ENCODE measurements at regions not wholly inside any gene's neighbourhood (a gene's known extent, or its start where the extent isn't known, plus 50 kb on each side); places are given as distances from the start of the nearest gene placed in this dataset.

DNA sequence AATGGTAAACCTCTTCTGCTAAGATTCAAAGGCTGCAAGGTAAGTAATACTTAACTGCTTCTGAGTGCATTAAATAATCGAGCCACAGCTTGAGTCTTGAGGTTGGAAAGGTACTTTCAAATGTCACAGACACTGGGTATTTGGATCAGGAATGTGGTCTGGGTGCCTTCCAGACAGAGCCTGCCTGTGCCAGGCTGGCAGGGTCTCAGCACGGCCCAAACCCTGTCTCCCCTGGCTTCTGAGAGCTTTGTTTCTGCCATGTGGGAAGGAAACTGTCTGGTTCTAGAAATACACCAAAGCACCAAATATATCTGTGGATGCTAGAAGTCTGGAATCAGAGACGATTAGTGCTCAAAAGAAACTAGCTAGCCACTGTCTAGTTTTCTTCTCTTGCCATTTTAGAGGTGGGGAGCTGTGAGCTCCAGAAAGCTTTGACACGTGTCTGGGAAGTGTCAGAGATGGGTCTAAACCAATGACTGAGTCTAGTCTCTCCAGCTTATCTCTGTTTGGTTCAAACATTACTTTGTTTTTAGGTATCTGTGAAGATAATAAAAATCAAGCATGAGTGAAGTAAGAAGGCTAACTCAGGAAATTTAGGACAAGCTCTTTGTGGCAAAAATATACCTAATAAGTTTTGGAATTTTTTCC is 162.8 kb downstream of the CYP26A1 start:
- no peak for DNase-seq (ENCODE audit: low spot score in 2 of 2)
- Histone ChIP-seq H3K36me3 (replicated peaks) (no peaks in the 10 kb centered on the region), H3K9me3 (peaks cover 2% of the 10 kb centered on the region; the same call in 1 of the 2 replicates), H3K4me3 (no peak overlapping the region), H3K4me1 (peaks cover 14% of the 10 kb centered on the region), H3K27me3 (ENCODE audit: low read depth) (no peaks in the 10 kb centered on the region)
- in situ Hi-C loops (cut with MboI; ENCODE audit: low sequenced_read_pairs): no loop called here

DNA sequence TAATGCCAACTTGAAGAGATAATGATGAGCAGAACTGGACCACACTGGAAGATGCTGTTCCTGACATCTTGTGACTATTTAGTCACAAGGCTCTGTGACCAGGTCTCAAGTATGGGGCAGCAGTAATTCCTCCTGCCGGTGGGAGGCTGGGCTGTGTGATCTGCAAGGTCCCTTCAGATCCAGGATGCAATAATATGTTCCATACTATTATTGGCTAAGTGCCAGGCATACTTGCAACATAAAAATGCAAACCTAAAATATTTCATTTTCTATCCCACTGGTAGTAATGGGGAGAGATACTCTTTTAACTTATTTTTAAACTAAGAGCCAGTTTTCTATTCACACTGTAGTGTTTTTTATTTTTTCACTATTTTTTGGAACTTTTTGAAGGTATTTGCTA is 171.5 kb downstream of the CYP26A1 start:
- no peak for DNase-seq (ENCODE audit: low spot score in 2 of 2)
- in situ Hi-C loops (cut with MboI; ENCODE audit: low sequenced_read_pairs): no loop called here
- H3K4me1 ChIP-seq: 0 out of 2 replicates have a peak, but pooled peaks cover 2% of the 10 kb centered on the region
- no peaks in the 10 kb centered on the region for H3K36me3 ChIP-seq (replicated peaks)
- H3K27me3 ChIP-seq (ENCODE audit: low read depth): peaks cover 5% of the 10 kb centered on the region; the same call in 1 of the 2 replicates
- no peak overlapping the region for H3K4me3 ChIP-seq
- H3K9me3 ChIP-seq: no peaks in the 10 kb centered on the region

DNA sequence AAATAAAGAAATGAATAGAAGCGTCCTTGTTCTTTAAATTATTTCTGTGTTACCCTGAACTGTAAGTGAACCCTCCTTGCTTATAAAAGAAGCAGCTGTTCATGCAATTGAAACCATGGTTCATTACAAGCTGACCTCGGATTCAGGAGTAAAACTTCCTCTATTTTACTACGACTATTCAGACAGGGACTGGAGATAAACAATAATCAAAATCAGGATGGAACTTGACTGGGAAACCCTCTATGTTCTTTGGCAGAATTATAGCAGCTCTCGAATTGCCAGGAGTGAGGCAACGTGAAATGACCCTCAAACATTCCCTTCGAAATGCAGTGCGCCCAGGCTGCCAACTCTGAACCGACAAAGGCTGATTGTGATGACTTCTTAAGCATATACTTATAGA is 172.1 kb downstream of the CYP26A1 start:
- in situ Hi-C loops (cut with MboI; ENCODE audit: low sequenced_read_pairs): no loop called here
- H3K27me3 ChIP-seq (ENCODE audit: low read depth): peaks cover 5% of the 10 kb centered on the region; the same call in 1 of the 2 replicates
- no peaks in the 10 kb centered on the region for H3K9me3 ChIP-seq
- H3K4me1 ChIP-seq: 0 out of 2 replicates have a peak, but pooled peaks cover 2% of the 10 kb centered on the region
- no peak for DNase-seq (ENCODE audit: low spot score in 2 of 2)
- H3K36me3 ChIP-seq (replicated peaks): no peaks in the 10 kb centered on the region
- no peak overlapping the region for H3K4me3 ChIP-seq

DNA sequence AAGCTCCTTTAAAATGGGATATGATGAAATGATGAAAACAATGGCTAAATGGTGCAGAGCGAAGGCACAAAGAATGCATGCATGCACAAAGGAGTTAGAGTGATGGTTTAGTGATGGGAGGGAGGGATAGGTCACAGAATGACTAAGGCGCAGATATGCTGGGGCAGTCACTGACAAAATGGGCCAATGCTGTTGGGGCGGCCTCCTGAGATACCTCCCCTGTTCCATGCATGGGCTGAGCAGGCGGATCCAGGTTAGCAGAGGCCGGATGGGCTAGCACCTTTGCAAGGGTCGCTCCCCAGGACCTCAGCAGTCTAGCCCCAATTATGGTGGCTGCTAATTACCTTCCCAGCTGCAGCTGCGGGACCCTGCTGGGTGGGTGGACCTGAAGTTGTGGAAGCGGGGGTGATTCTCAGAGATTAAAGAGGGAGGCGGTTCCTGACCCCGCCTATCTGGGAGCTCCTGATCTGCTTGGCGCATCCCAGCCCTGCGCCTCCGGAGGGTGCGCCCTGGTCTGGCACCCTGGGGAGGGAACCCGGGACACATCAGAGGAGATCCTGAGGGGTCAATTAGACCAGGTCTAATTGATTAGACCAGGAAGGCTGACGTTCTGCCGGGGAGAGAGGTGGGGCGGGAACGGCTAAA is 175.0 kb downstream of the CYP26A1 start:
- Histone ChIP-seq H3K4me3 (no peak overlapping the region), H3K9me3 (no peaks in the 10 kb centered on the region), H3K4me1 (0 out of 2 replicates have a peak, but pooled peaks cover 2% of the 10 kb centered on the region), H3K36me3 (replicated peaks) (no peaks in the 10 kb centered on the region), H3K27me3 (ENCODE audit: low read depth) (peaks cover 5% of the 10 kb centered on the region; the same call in 1 of the 2 replicates)
- in situ Hi-C loops (cut with MboI; ENCODE audit: low sequenced_read_pairs): no loop called here
- DNase-seq (ENCODE audit: low spot score in 2 of 2): no peak

DNA sequence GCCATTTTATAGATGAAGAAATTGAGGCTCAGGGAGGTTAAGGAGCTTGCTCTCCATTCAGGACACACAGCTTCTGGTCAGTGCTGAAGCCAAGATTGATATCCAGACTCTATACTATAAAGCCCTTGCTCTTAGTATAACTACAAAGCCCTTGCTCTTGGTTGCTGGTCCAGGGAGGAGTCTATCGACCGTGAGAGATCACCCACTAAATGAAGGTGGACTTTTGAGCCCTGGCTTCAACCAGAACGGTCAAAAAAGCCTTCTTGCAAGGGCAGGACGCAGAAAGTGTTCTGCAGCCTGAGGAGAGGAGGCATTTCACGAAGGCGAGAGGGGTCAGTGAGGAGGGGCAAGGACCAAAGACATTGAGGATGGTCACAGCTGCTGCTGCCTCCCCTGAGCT is 176.3 kb downstream of the CYP26A1 start:
- Histone ChIP-seq H3K27me3 (ENCODE audit: low read depth) (no peaks in the 10 kb centered on the region; the same call in 1 of the 2 replicates), H3K4me1 (no peaks in the 10 kb centered on the region), H3K9me3 (no peaks in the 10 kb centered on the region), H3K36me3 (replicated peaks) (no peaks in the 10 kb centered on the region), H3K4me3 (no peak overlapping the region)
- in situ Hi-C loops (cut with MboI; ENCODE audit: low sequenced_read_pairs): no loop called here
- DNase-seq (ENCODE audit: low spot score in 2 of 2): no peak

DNA sequence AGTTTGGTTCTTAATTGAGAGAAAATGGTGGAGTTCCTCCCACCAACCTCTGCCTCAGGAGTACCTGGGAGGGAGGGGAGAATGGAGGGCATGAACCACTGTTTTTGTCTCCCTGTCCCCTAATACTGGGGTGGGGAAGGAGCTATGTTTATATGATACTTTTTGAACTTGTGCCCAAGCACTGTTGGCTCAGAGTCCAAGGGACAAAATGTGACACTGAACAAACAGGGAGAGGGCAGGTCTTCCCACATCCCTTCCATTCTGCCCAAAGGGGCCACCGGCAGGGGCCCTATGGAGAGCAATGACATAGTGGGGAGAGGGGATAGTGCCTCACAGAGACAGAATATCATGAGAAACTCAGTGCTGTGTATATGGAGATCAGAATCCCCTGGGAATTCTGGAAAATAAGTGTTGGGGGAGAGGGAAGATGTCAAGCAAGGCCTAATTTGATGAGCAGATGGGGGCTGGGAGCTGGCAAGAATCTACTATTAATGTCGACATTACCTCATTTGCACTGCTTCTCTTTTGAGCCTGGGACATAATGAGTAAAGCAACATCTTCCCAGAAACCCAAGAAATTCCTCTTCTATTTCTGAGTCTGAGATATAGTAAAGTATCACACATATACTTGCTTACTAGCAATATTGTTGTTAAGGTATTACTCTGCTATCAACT is 180.6 kb downstream of the CYP26A1 start:
- Histone ChIP-seq H3K4me1 (no peaks in the 10 kb centered on the region), H3K27me3 (ENCODE audit: low read depth) (no peaks in the 10 kb centered on the region), H3K9me3 (no peaks in the 10 kb centered on the region), H3K4me3 (no peak overlapping the region), H3K36me3 (replicated peaks) (no peaks in the 10 kb centered on the region)
- DNase-seq (ENCODE audit: low spot score in 2 of 2): no peak
- in situ Hi-C loops (cut with MboI; ENCODE audit: low sequenced_read_pairs): no loop called here

DNA sequence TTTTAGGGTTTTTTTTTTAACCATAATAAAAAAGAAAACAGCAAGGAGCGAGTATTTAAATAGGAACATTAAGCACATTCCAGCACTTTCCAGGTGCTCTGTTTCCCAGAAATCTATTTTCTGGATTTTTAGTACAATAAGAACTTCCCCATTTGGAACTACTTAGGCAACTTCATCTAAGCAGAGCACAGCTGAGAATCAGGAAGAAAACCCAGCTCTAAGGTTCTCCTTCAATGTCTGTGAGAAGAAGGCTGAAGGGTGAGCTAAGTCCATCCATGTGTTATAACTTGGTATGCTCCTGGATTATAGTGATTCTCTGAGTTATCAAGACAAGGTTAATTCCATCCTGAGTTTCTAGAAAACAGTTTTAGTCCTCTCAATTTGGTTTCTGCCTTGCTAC is 181.9 kb downstream of the CYP26A1 start:
- in situ Hi-C loops (cut with MboI; ENCODE audit: low sequenced_read_pairs): no loop called here
- no peaks in the 10 kb centered on the region for H3K36me3 ChIP-seq (replicated peaks)
- H3K27me3 ChIP-seq (ENCODE audit: low read depth): no peaks in the 10 kb centered on the region
- H3K4me3 ChIP-seq: no peak overlapping the region
- no peaks in the 10 kb centered on the region for H3K9me3 ChIP-seq
- DNase-seq (ENCODE audit: low spot score in 2 of 2): no peak
- no peaks in the 10 kb centered on the region for H3K4me1 ChIP-seq

All from HAP-1 (cell line).